Calu3 (cell line): ENCODE measurements at regions not wholly inside any gene's neighbourhood (a gene's known extent, or its start where the extent isn't known, plus 50 kb on each side); places are given as distances from the start of the nearest gene placed in this dataset.

Experiments used
- BruUV-seq: library from RNA; stranded (reverse); fragments of 400-500 nt; replicated peaks from 2 replicates; lab custom pipeline; 2021; lab: Mats Ljungman, UMichigan
- CTCF ChIA-PET: fragments of 300-600 bp; sonication (Branson Sonifier 250); formaldehyde crosslinking; loops from one replicate; lab custom pipeline; 2022; ENCODE audit warnings: antibody characterized with exemption; lab: Charles Lee
- DNase-seq: peaks from one replicate; pipeline ENCODE4 v3.0.0; 2022
- H3K27ac Mint-ChIP-seq: one replicate; pipeline ENCODE4 v1.8.0; 2022; ENCODE audit warnings: mixed read lengths; ENCODE audit not compliant: unreplicated experiment
- H3K27me3 Mint-ChIP-seq: one replicate; pipeline ENCODE4 v1.8.0; 2022; ENCODE audit warnings: mixed read lengths; ENCODE audit not compliant: unreplicated experiment
- H3K36me3 Mint-ChIP-seq: one replicate; pipeline ENCODE4 v1.8.0; 2022; ENCODE audit warnings: mild to moderate bottlenecking, moderate library complexity, mixed read lengths; ENCODE audit not compliant: insufficient read depth, unreplicated experiment
- H3K4me1 Mint-ChIP-seq: one replicate; pipeline ENCODE4 v1.8.0; 2022; ENCODE audit warnings: mild to moderate bottlenecking, low read depth, mixed read lengths; ENCODE audit not compliant: unreplicated experiment
- H3K4me3 Mint-ChIP-seq: one replicate; pipeline ENCODE4 v1.8.0; 2022; ENCODE audit warnings: mild to moderate bottlenecking, low read depth, moderate library complexity, mixed read lengths; ENCODE audit not compliant: unreplicated experiment
- H3K9me3 Mint-ChIP-seq: one replicate; pipeline ENCODE4 v1.8.0; 2022; ENCODE audit warnings: low read depth, mixed read lengths; ENCODE audit not compliant: unreplicated experiment
- intact Hi-C: fragments of 100-400 bp; cut with micrococcal nuclease; formaldehyde crosslinking; loops from one replicate; pipeline ENCODE4 v1.10.0; 2022; ENCODE audit not compliant: unreplicated experiment
- TF ChIP-seq, protein P1 (sequence below): fragments of 200-600 bp; IDR thresholded peaks from one replicate; pipeline ENCODE4 v1.8.0; 2022; ENCODE audit warnings: antibody characterized with exemption; ENCODE audit not compliant: unreplicated experiment

DNA sequence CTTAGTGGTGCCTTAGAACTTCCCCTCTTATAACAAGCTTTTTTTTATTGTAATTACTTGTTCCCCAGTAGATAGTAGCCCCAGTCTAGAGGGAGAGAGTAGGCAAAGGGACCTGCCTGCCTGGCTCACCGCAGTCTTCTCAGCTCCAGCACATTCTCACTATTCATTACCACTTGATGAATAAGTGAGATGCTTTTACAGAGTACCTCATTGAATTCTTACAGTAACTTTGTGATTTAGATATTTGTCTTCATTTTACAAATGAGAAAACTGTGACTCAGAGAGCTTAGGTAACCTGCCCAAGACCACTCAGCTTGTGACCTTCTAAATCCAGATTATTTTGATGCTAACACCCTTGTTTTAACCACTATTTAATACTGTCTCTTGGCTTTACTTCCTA is 77.8 kb downstream of the CHRNA1 start:
- Mint-ChIP-seq H3K4me1 (peaks cover 5% of the 10 kb centered on the region), H3K36me3 (peaks cover 10% of the 10 kb centered on the region), H3K27ac (no peak overlapping the region), H3K9me3 (no peaks in the 10 kb centered on the region), H3K27me3 (peaks cover 66% of the 10 kb centered on the region), H3K4me3 (no peak overlapping the region)
- TF ChIP-seq, protein P1, sequence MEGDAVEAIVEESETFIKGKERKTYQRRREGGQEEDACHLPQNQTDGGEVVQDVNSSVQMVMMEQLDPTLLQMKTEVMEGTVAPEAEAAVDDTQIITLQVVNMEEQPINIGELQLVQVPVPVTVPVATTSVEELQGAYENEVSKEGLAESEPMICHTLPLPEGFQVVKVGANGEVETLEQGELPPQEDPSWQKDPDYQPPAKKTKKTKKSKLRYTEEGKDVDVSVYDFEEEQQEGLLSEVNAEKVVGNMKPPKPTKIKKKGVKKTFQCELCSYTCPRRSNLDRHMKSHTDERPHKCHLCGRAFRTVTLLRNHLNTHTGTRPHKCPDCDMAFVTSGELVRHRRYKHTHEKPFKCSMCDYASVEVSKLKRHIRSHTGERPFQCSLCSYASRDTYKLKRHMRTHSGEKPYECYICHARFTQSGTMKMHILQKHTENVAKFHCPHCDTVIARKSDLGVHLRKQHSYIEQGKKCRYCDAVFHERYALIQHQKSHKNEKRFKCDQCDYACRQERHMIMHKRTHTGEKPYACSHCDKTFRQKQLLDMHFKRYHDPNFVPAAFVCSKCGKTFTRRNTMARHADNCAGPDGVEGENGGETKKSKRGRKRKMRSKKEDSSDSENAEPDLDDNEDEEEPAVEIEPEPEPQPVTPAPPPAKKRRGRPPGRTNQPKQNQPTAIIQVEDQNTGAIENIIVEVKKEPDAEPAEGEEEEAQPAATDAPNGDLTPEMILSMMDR, result no peak
- intact Hi-C loops, result loop anchor here (5.0 kb wide), 1 partner anchor 109 kb away; no protein-coding TSS in a partner anchor
- no peak for DNase-seq
- CTCF ChIA-PET, result interaction anchor here (0.5 to 1.1 kb wide), 2 partner anchors 109 to 223 kb away, joined by 3 to 4 read pairs; no protein-coding TSS in a partner anchor
- BruUV-seq, result no TSS peak

DNA sequence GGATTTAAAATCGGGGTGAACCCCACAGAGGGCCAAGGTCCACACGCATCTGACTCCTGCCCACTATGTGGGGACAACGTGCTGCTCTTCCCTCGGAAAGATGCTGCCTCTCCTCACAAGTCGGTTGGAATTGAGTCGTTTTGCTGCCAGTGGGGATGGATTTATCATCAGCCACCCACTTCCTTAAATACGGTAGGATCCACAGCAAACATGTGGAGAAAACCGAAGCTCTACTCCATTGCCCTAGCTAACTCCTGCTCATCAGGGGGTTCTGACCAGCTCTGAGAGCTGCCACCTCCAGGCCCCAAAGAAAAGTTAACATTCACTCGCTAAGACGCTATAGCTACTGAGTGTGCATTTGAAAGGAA is 80.9 kb downstream of the CHRNA1 start:
- no peak for DNase-seq
- BruUV-seq, result no TSS peak
- peaks cover 10% of the 10 kb centered on the region for H3K36me3 Mint-ChIP-seq
- TF ChIP-seq, protein P1, result no peak
- H3K9me3 Mint-ChIP-seq, result no peaks in the 10 kb centered on the region
- H3K4me1 Mint-ChIP-seq, result no peaks in the 10 kb centered on the region
- H3K27ac Mint-ChIP-seq, result no peak overlapping the region
- intact Hi-C loops, result no loop called here
- peak overlapping the region; percentile 69 for H3K4me3 Mint-ChIP-seq
- peaks cover 69% of the 10 kb centered on the region for H3K27me3 Mint-ChIP-seq
- CTCF ChIA-PET, result interaction anchor here (0.5 kb wide), 1 partner anchor 88 kb away, joined by 3 read pairs; no protein-coding TSS in a partner anchor

DNA sequence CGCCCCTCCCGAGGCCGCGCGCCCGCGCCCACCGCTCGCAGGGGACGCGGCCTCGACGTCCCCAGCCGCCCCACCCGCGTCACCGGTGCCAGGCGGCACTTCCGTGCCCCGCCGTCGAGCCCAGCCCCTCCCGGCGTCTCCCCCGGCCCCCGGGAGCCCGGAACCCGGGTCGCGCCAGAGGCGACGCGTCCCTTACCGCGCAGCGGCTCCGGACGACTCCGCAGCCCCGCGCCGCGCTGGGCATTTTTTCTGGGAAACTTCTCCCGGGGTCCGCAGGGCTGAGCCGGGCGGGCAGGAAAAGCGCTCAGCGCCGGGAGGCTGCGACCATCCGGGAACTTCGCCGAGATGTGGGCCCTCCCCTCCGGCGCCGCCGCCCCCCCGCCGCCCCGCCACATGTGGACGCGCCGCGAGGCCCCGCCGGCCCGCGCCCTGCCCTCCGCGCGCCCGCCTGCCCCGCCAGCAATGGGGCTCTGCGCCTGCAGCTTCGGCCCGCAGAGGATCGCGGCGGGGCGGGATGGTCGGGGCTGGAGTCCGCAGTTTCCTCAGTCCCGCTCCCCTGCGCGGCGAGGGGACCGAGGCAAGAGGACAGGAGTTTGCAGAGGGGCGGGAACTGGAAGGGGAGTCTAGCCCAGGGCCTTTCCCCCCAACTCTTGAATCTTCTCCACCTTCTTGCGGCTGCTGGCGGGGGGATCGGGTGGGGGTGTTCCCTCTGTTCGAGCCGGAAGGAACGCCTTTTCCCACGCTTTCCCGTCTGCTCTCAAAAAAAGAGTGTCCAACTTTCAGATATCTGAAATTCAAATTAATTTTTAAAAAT is 81.5 kb downstream of the CHRNA1 start:
- BruUV-seq, result no TSS peak
- CTCF ChIA-PET, result no interaction called here
- H3K4me1 Mint-ChIP-seq, result no peaks in the 10 kb centered on the region
- DNase-seq, result peak; percentile 18
- TF ChIP-seq, protein P1, result no peak
- no peaks in the 10 kb centered on the region for H3K9me3 Mint-ChIP-seq
- peaks cover 10% of the 10 kb centered on the region for H3K36me3 Mint-ChIP-seq
- H3K27me3 Mint-ChIP-seq, result peaks cover 71% of the 10 kb centered on the region
- intact Hi-C loops, result no loop called here
- H3K27ac Mint-ChIP-seq, result no peak overlapping the region
- peak overlapping the region; percentile 69 for H3K4me3 Mint-ChIP-seq

DNA sequence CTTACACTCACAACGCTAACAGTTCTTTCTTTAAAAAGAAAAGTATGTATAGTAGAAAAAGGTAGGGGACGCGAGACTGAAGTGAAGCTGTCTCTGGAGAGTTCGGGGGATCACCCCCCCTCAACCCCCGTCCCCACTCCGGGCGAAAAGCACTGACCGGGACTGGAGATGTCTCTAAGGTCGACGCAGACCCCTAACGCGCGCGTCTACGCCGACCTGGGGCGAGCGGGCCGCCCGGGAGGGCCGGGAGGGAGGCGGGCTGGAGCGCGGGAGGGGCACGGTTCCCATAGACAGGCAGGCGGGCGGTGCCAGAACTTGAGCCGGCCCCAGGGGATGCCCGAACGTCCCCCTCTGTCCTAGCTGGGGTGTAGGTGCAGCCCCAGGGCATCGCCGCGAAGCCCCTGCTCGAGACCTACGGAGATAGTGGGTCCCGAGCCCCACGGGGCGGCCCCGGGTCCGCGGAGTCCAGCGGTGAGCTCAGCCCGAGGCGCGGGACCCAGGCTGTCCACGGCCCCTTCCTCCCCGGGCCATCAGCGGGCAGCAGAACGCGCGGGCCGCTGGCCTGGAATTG is 82.2 kb downstream of the CHRNA1 start:
- peak overlapping the region; percentile 33 for H3K4me3 Mint-ChIP-seq
- no peak overlapping the region for H3K27ac Mint-ChIP-seq
- H3K4me1 Mint-ChIP-seq, result no peaks in the 10 kb centered on the region
- TF ChIP-seq, protein P1, result no peak
- peak; percentile 13 for DNase-seq
- peaks cover 10% of the 10 kb centered on the region for H3K36me3 Mint-ChIP-seq
- peaks cover 78% of the 10 kb centered on the region for H3K27me3 Mint-ChIP-seq
- CTCF ChIA-PET, result no interaction called here
- BruUV-seq, result no TSS peak
- intact Hi-C loops, result no loop called here
- H3K9me3 Mint-ChIP-seq, result no peaks in the 10 kb centered on the region
